ENCODE measurements at regions not wholly inside any gene's neighbourhood (a gene's known extent, or its start where the extent isn't known, plus 50 kb on each side); places are given as distances from the start of the nearest gene placed in this dataset.

- H3K4me3 ChIP-seq = no peak overlapping the region
Observed at GRCh38 chr1:87194271-87194774, 134.4 kb upstream of the LMO4 start.

DNA sequence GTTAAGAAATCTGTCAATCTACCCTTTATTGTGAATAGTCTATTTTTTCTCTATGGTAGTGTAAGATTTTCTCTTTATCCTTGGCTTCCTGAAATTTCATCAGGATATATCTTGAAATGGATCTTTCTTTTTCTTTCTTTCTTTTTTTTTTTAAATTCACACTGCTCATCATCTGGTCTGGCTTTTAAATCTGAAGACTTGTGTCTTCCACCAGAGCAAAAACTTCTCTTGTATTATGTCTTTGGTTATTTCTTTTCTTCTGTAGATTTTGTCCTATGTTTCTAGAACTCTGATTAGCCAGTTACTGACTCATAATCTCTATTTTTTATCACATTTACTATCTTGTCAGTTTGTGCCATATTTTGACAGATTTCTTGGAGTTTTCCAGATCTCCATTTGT lies 133.8 kb upstream of the LMO4 start:
- intact Hi-C loops (cut with DNase I) = no loop called here
- TF ChIP-seq POLR2AphosphoS5 (IDR thresholded peaks at IDR 0.05; ENCODE audit: insufficient read depth in 1 of 2, low read depth in 1 of 2) (no peak), POLR2A (IDR thresholded peaks at IDR 0.05) (no peak), CTCF (IDR thresholded peaks at IDR 0.05) (no peak)
- Histone ChIP-seq H3K4me1 (no peaks in the 10 kb centered on the region), H3K27ac (no peak overlapping the region), H3K36me3 (no peaks in the 10 kb centered on the region), H3K4me3 (no peak overlapping the region), H3K9me3 (no peaks in the 10 kb centered on the region), H3K27me3 (no peaks in the 10 kb centered on the region)
- DNase-seq (ENCODE audit: extremely low spot score in 2 of 2) = no peak

More at GRCh38 chr1:87194271-87194774, 134.4 kb upstream of the LMO4 start:
- Histone ChIP-seq H3K9me3 (no peaks in the 10 kb centered on the region), H3K27ac (no peak overlapping the region), H3K36me3 (no peaks in the 10 kb centered on the region), H3K4me1 (no peaks in the 10 kb centered on the region), H3K27me3 (no peaks in the 10 kb centered on the region)
- peak in 1 of 2 donors; percentile 18 for DNase-seq (ENCODE audit: extremely low spot score in 2 of 2)
- TF ChIP-seq POLR2AphosphoS5 (IDR thresholded peaks at IDR 0.05; ENCODE audit: insufficient read depth in 1 of 2, low read depth in 1 of 2) (no peak), POLR2A (IDR thresholded peaks at IDR 0.05) (no peak), CTCF (IDR thresholded peaks at IDR 0.05) (no peak)
- intact Hi-C loops (cut with DNase I) = no loop called here

- Histone ChIP-seq H3K4me3 (no peak overlapping the region), H3K9me3 (no peaks in the 10 kb centered on the region), H3K27ac (no peak overlapping the region), H3K27me3 (no peaks in the 10 kb centered on the region), H3K36me3 (no peaks in the 10 kb centered on the region), H3K4me1 (no peaks in the 10 kb centered on the region)
- no peak for DNase-seq (ENCODE audit: extremely low spot score in 2 of 2)
- TF ChIP-seq POLR2AphosphoS5 (IDR thresholded peaks at IDR 0.05; ENCODE audit: insufficient read depth in 1 of 2, low read depth in 1 of 2) (no peak), POLR2A (IDR thresholded peaks at IDR 0.05) (no peak)
- intact Hi-C loops (cut with DNase I) = no loop called here
Observed at GRCh38 chr1:87196110-87196827, 132.4 kb upstream of the LMO4 start.

GRCh38 chr1:87197156-87197555 lies 131.5 kb upstream of the LMO4 start:
- no peak for TF ChIP-seq POLR2A (IDR thresholded peaks at IDR 0.05)
- no peak for TF ChIP-seq POLR2AphosphoS5 (IDR thresholded peaks at IDR 0.05; ENCODE audit: insufficient read depth in 1 of 2, low read depth in 1 of 2)
- no peak for TF ChIP-seq CTCF (IDR thresholded peaks at IDR 0.05)
- no peaks in the 10 kb centered on the region for H3K9me3 ChIP-seq
- no peaks in the 10 kb centered on the region for H3K36me3 ChIP-seq
- H3K27ac ChIP-seq = no peak overlapping the region
- peaks cover 2% of the 10 kb centered on the region for H3K4me1 ChIP-seq
- H3K4me3 ChIP-seq = no peak overlapping the region
- H3K27me3 ChIP-seq = no peaks in the 10 kb centered on the region
- no peak for DNase-seq (ENCODE audit: extremely low spot score in 2 of 2)
- intact Hi-C loops (cut with DNase I) = no loop called here

- DNase-seq (ENCODE audit: extremely low spot score in 2 of 2) = no peak
- Histone ChIP-seq H3K27ac (no peak overlapping the region), H3K9me3 (no peaks in the 10 kb centered on the region), H3K4me1 (peaks cover 5% of the 10 kb centered on the region), H3K36me3 (no peaks in the 10 kb centered on the region), H3K4me3 (no peak overlapping the region), H3K27me3 (no peaks in the 10 kb centered on the region)
- intact Hi-C loops (cut with DNase I) = no loop called here
- TF ChIP-seq POLR2AphosphoS5 (IDR thresholded peaks at IDR 0.05; ENCODE audit: insufficient read depth in 1 of 2, low read depth in 1 of 2) (no peak), CTCF (IDR thresholded peaks at IDR 0.05) (no peak), POLR2A (IDR thresholded peaks at IDR 0.05) (no peak)
Observed at GRCh38 chr1:87197641-87198040, 131.0 kb upstream of the LMO4 start.
